Choroid plexus epithelial cell (primary cell): ENCODE measurements at regions not wholly inside any gene's neighbourhood (a gene's known extent, or its start where the extent isn't known, plus 50 kb on each side); places are given as distances from the start of the nearest gene placed in this dataset.

Experiments used
- DNase-seq: peaks from one replicate; pipeline ENCODE4 v3.0.0-alpha.2; 2010; ENCODE audit warnings: low read depth
- H3K4me3 ChIP-seq: 2 replicates; pipeline ENCODE4 v1.5.1; 2011; ENCODE audit warnings: low read depth, mild to moderate bottlenecking, control low read depth, low read length, moderate library complexity
- TF ChIP-seq, protein P1 (sequence below): conservative IDR thresholded peaks from 2 replicates; pipeline ENCODE4 v1.5.1; 2011; ENCODE audit warnings: low read depth, mild to moderate bottlenecking, control low read depth, inconsistent platforms, low read length, moderate library complexity

DNA sequence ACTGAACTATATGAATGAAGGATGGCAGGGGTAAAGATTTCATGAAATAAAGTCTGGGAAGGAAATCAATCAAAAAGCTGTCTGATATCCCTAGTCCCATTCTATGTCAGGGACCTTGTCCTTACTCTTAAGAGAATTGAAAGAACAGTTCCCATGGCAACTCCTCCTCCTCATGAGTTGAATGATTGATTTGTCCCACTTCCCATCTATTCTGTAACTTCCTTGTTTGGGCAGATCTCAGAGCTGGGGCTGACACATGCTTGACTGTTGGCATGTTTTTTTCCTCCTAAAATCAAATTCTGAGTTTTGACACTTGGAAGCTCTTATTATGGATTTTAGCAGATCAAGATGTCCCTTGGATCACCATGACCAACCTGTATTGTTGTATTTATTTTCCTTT, 1138.6 kb upstream of the CDH8 start:
- DNase-seq: no peak
- no peak overlapping the region for H3K4me3 ChIP-seq
- TF ChIP-seq, protein P1, sequence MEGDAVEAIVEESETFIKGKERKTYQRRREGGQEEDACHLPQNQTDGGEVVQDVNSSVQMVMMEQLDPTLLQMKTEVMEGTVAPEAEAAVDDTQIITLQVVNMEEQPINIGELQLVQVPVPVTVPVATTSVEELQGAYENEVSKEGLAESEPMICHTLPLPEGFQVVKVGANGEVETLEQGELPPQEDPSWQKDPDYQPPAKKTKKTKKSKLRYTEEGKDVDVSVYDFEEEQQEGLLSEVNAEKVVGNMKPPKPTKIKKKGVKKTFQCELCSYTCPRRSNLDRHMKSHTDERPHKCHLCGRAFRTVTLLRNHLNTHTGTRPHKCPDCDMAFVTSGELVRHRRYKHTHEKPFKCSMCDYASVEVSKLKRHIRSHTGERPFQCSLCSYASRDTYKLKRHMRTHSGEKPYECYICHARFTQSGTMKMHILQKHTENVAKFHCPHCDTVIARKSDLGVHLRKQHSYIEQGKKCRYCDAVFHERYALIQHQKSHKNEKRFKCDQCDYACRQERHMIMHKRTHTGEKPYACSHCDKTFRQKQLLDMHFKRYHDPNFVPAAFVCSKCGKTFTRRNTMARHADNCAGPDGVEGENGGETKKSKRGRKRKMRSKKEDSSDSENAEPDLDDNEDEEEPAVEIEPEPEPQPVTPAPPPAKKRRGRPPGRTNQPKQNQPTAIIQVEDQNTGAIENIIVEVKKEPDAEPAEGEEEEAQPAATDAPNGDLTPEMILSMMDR: no peak

DNA sequence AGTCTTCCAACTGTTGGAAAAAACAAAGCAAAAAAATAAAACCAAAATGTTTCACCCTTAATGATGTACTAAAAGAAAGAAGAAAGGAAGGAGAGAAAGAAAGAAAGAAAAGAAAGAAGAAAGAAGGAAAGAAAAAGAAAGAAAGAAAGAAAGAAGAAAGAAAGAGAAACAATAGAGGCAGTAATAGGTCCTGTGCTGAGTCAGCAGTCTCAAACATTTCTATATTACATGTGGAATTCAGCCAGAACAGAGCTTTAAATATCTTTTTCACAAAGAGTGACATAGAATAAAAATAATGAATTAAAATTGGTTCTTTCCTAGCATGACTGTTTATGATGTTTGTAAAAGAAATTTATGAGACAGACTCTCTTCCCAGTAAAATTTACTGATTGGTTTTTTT, 1135.3 kb upstream of the CDH8 start:
- H3K4me3 ChIP-seq: no peak overlapping the region
- DNase-seq: no peak
- TF ChIP-seq, protein P1: no peak

DNA sequence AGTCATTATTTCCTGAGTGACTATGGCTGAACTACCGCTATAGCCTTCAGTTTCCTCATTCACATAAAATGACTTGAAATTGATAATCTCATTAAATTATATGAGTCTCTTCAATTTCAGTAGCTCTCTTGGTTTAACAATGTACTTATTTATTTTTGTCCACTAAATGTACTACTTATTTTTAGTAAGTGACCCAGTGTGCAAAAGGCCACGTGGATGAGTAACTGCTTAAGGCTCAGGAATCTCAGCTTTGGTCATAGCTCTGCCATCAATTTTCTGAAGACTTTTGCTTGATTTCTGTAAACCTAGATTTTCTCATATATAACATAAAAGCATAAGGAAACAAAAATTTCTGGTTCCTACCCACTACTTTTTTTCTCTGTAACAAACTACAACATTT, 1132.9 kb upstream of the CDH8 start:
- no peak overlapping the region for H3K4me3 ChIP-seq
- DNase-seq: no peak
- TF ChIP-seq, protein P1: no peak

DNA sequence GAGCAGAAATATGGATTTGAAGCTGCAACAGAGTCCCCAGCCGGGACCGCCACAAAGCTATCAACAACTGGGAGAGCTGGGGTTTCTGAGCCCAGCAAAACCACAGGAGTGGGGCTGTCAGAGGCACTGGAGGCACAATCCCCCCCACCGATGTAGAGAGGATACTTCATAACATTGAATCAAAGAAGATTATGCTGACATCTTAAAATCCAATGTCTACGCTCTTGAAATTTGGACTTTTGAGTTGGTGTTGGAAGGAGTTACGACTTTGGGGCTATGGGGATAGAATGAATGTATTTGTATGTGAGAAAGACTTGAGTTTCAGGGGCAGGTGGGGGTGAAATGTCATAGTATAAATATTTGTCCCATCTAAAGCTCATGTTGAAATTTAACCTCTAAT, 1121.6 kb upstream of the CDH8 start:
- DNase-seq: no peak
- no peak overlapping the region for H3K4me3 ChIP-seq
- TF ChIP-seq, protein P1: no peak

DNA sequence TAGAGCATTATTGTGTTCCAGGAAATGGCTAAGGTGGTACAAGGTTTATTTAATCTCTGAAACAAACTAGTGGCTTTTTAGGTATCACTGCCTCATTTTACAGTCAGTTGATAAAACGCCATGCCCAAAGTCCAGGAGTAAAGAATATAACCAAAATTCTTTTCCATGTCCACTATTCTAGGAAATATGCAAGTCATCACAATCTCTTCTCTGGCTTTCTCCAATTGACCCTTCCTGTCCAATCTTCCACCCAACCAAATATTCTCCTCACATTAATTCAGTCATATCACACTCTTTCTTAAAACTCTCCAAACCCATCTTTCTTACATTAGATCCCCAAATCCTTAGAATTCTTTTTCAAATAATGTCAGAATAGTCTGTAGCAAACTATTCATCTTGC, 1110.0 kb upstream of the CDH8 start:
- H3K4me3 ChIP-seq: no peak overlapping the region
- DNase-seq: no peak
- TF ChIP-seq, protein P1: no peak

DNA sequence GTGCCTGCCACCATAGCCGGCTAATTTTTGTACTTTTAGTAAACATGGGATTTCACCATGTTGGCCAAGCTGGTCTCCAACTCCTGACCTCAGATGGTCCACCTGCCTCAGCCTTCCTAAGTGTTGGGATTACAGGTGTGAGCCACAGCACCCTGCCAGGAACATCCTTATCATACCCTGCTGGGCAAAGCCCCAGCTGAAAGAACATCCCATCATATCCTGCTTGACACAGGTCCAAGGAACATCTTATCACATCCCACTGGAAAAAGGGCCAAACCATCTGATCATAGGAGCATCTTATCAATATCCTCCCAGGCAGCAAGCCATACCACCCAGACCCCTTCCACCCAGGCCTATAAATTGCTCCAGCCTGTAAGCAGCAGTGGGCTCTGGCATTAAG, 1109.2 kb upstream of the CDH8 start:
- no peak for DNase-seq
- TF ChIP-seq, protein P1: no peak
- H3K4me3 ChIP-seq: no peak overlapping the region

DNA sequence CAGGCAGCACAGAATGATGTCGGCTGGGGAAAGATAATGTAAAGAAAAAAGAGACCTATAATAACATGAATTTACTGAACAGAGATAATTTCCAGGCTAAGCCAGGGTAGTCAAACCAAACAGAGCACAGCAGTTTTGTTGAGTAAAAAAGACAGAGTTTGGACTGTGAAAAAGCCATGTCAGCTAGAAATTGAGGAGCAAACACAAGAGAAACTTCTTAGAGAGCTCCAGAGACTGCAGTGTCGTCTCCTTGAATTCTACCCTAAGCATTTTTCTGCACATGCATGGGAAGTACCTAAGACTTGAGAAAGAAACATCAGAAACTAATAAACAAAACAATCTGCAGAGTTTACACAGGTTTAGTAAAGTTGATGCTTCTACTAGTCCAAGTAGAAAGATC, 1098.8 kb upstream of the CDH8 start:
- no peak overlapping the region for H3K4me3 ChIP-seq
- no peak for DNase-seq
- TF ChIP-seq, protein P1: no peak
